Endothelial cell of umbilical vein (primary cell): ENCODE measurements at regions not wholly inside any gene's neighbourhood (a gene's known extent, or its start where the extent isn't known, plus 50 kb on each side); places are given as distances from the start of the nearest gene placed in this dataset.

Source experiments
- BruUV-seq: library from RNA; stranded (reverse); fragments of 400-500 nt; replicated peaks from 2 replicates; lab custom pipeline; 2021; lab: Mats Ljungman, UMichigan
- CTCF ChIA-PET: fragments of 300-600, 350-600 bp; sonication (Branson Sonifier 250); formaldehyde crosslinking; loops from one replicate; lab custom pipeline; 2021; ENCODE audit warnings: antibody characterized with exemption, inconsistent platforms; lab: Charles Lee
- POLR2A ChIA-PET: fragments of 300-600, 350-600 bp; sonication (Branson Sonifier 250); formaldehyde crosslinking; loops from one replicate; lab custom pipeline; 2021; ENCODE audit warnings: antibody characterized with exemption, inconsistent platforms; lab: Charles Lee
- DNase-seq: peaks from one replicate; pipeline ENCODE4 v3.0.0-alpha.2; 2011; ENCODE audit warnings: low read depth, low spot score
- FAIRE-seq: peaks from 2 replicates; lab custom pipeline; 2011; peaks lifted over from hg19 to GRCh38; lab: Jason Lieb, UNC
- H2AFZ ChIP-seq: 2 replicates; pipeline ENCODE4 v1.6.0; 2012; ENCODE audit warnings: low read depth, low read length, control low read depth, inconsistent platforms
- H3K27ac ChIP-seq: 2 replicates; pipeline ENCODE4 v1.5.1; 2011; ENCODE audit warnings: low read depth, mild to moderate bottlenecking, control low read depth, low read length, moderate library complexity; ENCODE audit not compliant: insufficient read depth
- H3K27me3 ChIP-seq, 2 experiments: 2 replicates each; pipeline versions ENCODE4 v1.6.0 to v1.6.1; 2011; ENCODE audit warnings: low read length in 2 of 2, mixed read lengths in 1 of 2; ENCODE audit not compliant: control insufficient read depth in 2 of 2, insufficient read depth in 2 of 2
- H3K36me3 ChIP-seq, 2 experiments: 2 replicates in 1 of 2; 3 replicates in 1 of 2; pipeline ENCODE4 v1.5.1; 2011; ENCODE audit warnings: low read length in 2 of 2, mild to moderate bottlenecking in 1 of 2, moderate library complexity in 1 of 2; ENCODE audit not compliant: control insufficient read depth in 2 of 2, insufficient read depth in 2 of 2; ENCODE audit errors: extremely low read depth in 1 of 2
- H3K4me1 ChIP-seq: 3 replicates; pipeline ENCODE4 v1.5.1; 2011; ENCODE audit warnings: mild to moderate bottlenecking, low read length; ENCODE audit not compliant: control insufficient read depth, insufficient read depth; ENCODE audit errors: extremely low read depth
- H3K4me2 ChIP-seq: 2 replicates; pipeline ENCODE4 v1.6.1; 2011; ENCODE audit warnings: low read length, control low read depth, mixed read lengths; ENCODE audit not compliant: insufficient read depth
- H3K4me3 ChIP-seq, 3 experiments: fragments of 200-600 bp in 1 of 3; sonication (generic), shearing (Covaris generic) in 1 of 3; replicated peaks in 1 of 3; 2 replicates each; pipeline ENCODE4 v1.5.1; 2011 to 2016; ENCODE audit warnings: control low read depth in 3 of 3, low read length in 3 of 3, mild to moderate bottlenecking in 2 of 3, inconsistent platforms in 1 of 3, low read depth in 1 of 3, moderate library complexity in 1 of 3; ENCODE audit not compliant: insufficient read depth in 1 of 3
- H3K79me2 ChIP-seq: 2 replicates; pipeline ENCODE4 v1.6.0; 2012; ENCODE audit warnings: low read length, inconsistent platforms; ENCODE audit not compliant: control insufficient read depth, insufficient read depth
- H3K9ac ChIP-seq: replicated peaks from 2 replicates; pipeline ENCODE3; 2011; ENCODE audit warnings: low read length, control low read depth; ENCODE audit not compliant: insufficient read depth; ENCODE audit errors: extremely low read depth
- H3K9me1 ChIP-seq: replicated peaks from 3 replicates; pipeline ENCODE4 v1.6.0; 2011; ENCODE audit warnings: mild to moderate bottlenecking, low read length; ENCODE audit not compliant: control insufficient read depth, insufficient read depth; ENCODE audit errors: extremely low read depth
- H3K9me3 ChIP-seq: replicated peaks from 2 replicates; pipeline ENCODE4 v1.5.1; 2012; ENCODE audit warnings: low read length, inconsistent platforms; ENCODE audit not compliant: control insufficient read depth, insufficient read depth
- H4K20me1 ChIP-seq: replicated peaks from 2 replicates; pipeline ENCODE3; 2011; ENCODE audit warnings: mild to moderate bottlenecking, low read length; ENCODE audit not compliant: control insufficient read depth, insufficient read depth; ENCODE audit errors: extremely low read depth
- EZH2 ChIP-seq: IDR thresholded peaks from 2 replicates; pipeline ENCODE4 v1.6.1; 2012; ENCODE audit warnings: borderline replicate concordance, low read depth, mild to moderate bottlenecking, moderate library complexity, low read length, inconsistent platforms; ENCODE audit not compliant: severe bottlenecking
- FOS ChIP-seq: IDR thresholded peaks from 2 replicates; pipeline ENCODE4 v1.6.1; 2011; ENCODE audit warnings: mild to moderate bottlenecking, low read length, moderate library complexity, borderline replicate concordance; ENCODE audit not compliant: insufficient read depth
- GATA2 ChIP-seq: IDR thresholded peaks from 2 replicates; pipeline ENCODE4 v1.7.0; 2011; ENCODE audit warnings: low read depth, mild to moderate bottlenecking, moderate library complexity, mixed read lengths, low read length; ENCODE audit not compliant: insufficient read length, insufficient read depth
- JUN ChIP-seq: IDR thresholded peaks from 2 replicates; pipeline ENCODE4 v1.6.1; 2011; ENCODE audit warnings: borderline replicate concordance, low read depth; ENCODE audit not compliant: insufficient read length, insufficient read depth
- MYC ChIP-seq: IDR thresholded peaks from one replicate; pipeline ENCODE4 v1.6.1; 2011; ENCODE audit warnings: mild to moderate bottlenecking, low read depth, low read length
- POLR2A ChIP-seq: IDR thresholded peaks from 2 replicates; pipeline ENCODE4 v1.6.1; 2012; ENCODE audit warnings: low read depth, mild to moderate bottlenecking, control low read depth, low read length
- POLR2AphosphoS5 ChIP-seq: IDR thresholded peaks from 2 replicates; pipeline ENCODE4 v1.6.1; 2012; ENCODE audit warnings: low read depth, mild to moderate bottlenecking, control low read depth, low read length, moderate library complexity; ENCODE audit not compliant: insufficient read depth
- dilution Hi-C: fragments of 300-500 bp; cut with MboI; formaldehyde crosslinking; loops from one replicate; pipeline ENCODE4 v1.15.0; 2019; ENCODE audit warnings: low sequenced_read_pairs; ENCODE audit not compliant: extremely low pct_ligation_motif_present
- intact Hi-C: fragments of 100-400 bp; cut with micrococcal nuclease; formaldehyde crosslinking; loops from one replicate; pipeline ENCODE4 v1.10.0; 2022
- TF ChIP-seq, protein P1 (sequence below), 2 donors: IDR thresholded peaks; 1 replicate in 1 of 2; 2 replicates in 1 of 2; pipeline ENCODE4 v1.5.1; 2011; ENCODE audit warnings: low read length in 2 of 2, mild to moderate bottlenecking in 2 of 2, moderate library complexity in 2 of 2, control low read depth in 1 of 2, inconsistent platforms in 1 of 2, low read depth in 1 of 2; ENCODE audit not compliant: insufficient read depth in 1 of 2; ENCODE audit errors: extremely low read depth in 1 of 2
- TF ChIP-seq, protein P2 (sequence below): IDR thresholded peaks from 2 replicates; pipeline ENCODE4 v1.6.1; 2011; ENCODE audit not compliant: insufficient read depth, insufficient read length

GRCh38 chr2:204150721-204151120 is 214.2 kb downstream of the ICOS start:
- no TSS peak for BruUV-seq
- ChIA-PET POLR2A (no interaction called here), CTCF (interaction anchor here (1.3 to 1.8 kb wide), 3 partner anchors 10 to 16 kb away, joined by 3 to 7 read pairs (median 3); no protein-coding TSS in a partner anchor)
- H3K4me2 ChIP-seq: no peak overlapping the region
- FAIRE-seq (no peak), DNase-seq (no peak)
- dilution Hi-C loops (no loop called here), intact Hi-C loops (no loop called here)
- TF ChIP-seq POLR2A: no peak
- no peak for TF ChIP-seq MYC
- TF ChIP-seq, protein P1, sequence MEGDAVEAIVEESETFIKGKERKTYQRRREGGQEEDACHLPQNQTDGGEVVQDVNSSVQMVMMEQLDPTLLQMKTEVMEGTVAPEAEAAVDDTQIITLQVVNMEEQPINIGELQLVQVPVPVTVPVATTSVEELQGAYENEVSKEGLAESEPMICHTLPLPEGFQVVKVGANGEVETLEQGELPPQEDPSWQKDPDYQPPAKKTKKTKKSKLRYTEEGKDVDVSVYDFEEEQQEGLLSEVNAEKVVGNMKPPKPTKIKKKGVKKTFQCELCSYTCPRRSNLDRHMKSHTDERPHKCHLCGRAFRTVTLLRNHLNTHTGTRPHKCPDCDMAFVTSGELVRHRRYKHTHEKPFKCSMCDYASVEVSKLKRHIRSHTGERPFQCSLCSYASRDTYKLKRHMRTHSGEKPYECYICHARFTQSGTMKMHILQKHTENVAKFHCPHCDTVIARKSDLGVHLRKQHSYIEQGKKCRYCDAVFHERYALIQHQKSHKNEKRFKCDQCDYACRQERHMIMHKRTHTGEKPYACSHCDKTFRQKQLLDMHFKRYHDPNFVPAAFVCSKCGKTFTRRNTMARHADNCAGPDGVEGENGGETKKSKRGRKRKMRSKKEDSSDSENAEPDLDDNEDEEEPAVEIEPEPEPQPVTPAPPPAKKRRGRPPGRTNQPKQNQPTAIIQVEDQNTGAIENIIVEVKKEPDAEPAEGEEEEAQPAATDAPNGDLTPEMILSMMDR (IDR thresholded peaks at IDR 0.05; ENCODE audit: extremely low read depth in 1 of 2, insufficient read depth in 1 of 2, low read depth in 1 of 2, low read length in 2 of 2): no peak
- no peak for TF ChIP-seq FOS
- no peak for TF ChIP-seq GATA2
- no peak for TF ChIP-seq EZH2
- no peak for TF ChIP-seq POLR2AphosphoS5
- TF ChIP-seq, protein P2, sequence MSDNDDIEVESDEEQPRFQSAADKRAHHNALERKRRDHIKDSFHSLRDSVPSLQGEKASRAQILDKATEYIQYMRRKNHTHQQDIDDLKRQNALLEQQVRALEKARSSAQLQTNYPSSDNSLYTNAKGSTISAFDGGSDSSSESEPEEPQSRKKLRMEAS: no peak
- TF ChIP-seq JUN: no peak
- no peak overlapping the region for H3K4me3 ChIP-seq
- no peaks in the 10 kb centered on the region for H3K27me3 ChIP-seq
- H3K79me2 ChIP-seq: no peaks in the 10 kb centered on the region
- H4K20me1 ChIP-seq: no peaks in the 10 kb centered on the region
- no peaks in the 10 kb centered on the region for H3K9me3 ChIP-seq
- no peak overlapping the region for H2AFZ ChIP-seq
- no peak overlapping the region for H3K9ac ChIP-seq
- H3K4me1 ChIP-seq: peaks cover 1% of the 10 kb centered on the region
- H3K9me1 ChIP-seq: no peaks in the 10 kb centered on the region
- no peaks in the 10 kb centered on the region for H3K36me3 ChIP-seq
- no peak overlapping the region for H3K27ac ChIP-seq
